Liver (tissue), 3 donors: ENCODE measurements at regions not wholly inside any gene's neighbourhood (a gene's known extent, or its start where the extent isn't known, plus 50 kb on each side); places are given as distances from the start of the nearest gene placed in this dataset.
"Not testable (repeated sequence)": the region's sequence is repeated elsewhere in the genome, so short reads cannot be mapped to it uniquely, and the experiment has no call there.

Experiments
- CTCF ChIP-seq: fragments of 150-350 bp; IDR thresholded peaks from 2 replicates; pipeline ENCODE4 v1.5.1; 2017; ENCODE audit warnings: improper control_type of control experiment, low read depth, low read length; ENCODE audit not compliant: missing input control
- EGR1 ChIP-seq, 2 donors: IDR thresholded peaks; 2 replicates each; pipeline ENCODE4 v1.6.1; 2016 to 2018; ENCODE audit warnings: antibody characterized with exemption in 2 of 2, low read depth in 2 of 2
- GABPA ChIP-seq, 2 donors: IDR thresholded peaks in 1 of 2; conservative IDR thresholded peaks in 1 of 2; 2 replicates each; pipeline ENCODE4 v1.6.1; 2016; ENCODE audit warnings: antibody characterized with exemption in 2 of 2, mild to moderate bottlenecking in 1 of 2, moderate library complexity in 1 of 2
- HNF4G ChIP-seq: IDR thresholded peaks from 2 replicates; pipeline ENCODE4 v1.6.1; 2016; ENCODE audit warnings: antibody characterized with exemption
- RAD21 ChIP-seq, 2 donors: IDR thresholded peaks; 2 replicates each; pipeline ENCODE4 v1.6.1; 2016; ENCODE audit warnings: antibody characterized with exemption in 2 of 2, mild to moderate bottlenecking in 2 of 2
- REST ChIP-seq: IDR thresholded peaks from 2 replicates; pipeline ENCODE4 v1.6.1; 2016; ENCODE audit warnings: antibody characterized with exemption, mild to moderate bottlenecking
- RXRA ChIP-seq, 2 donors: IDR thresholded peaks; 2 replicates each; pipeline ENCODE4 v1.6.1; 2017 to 2018; ENCODE audit warnings: antibody characterized with exemption in 2 of 2, mild to moderate bottlenecking in 1 of 2
- YY1 ChIP-seq: IDR thresholded peaks from 2 replicates; pipeline ENCODE4 v1.6.1; 2016; ENCODE audit warnings: antibody characterized with exemption, mild to moderate bottlenecking
- ZBTB33 ChIP-seq: IDR thresholded peaks from 2 replicates; pipeline ENCODE4 v1.6.1; 2016; ENCODE audit warnings: antibody characterized with exemption
- TF ChIP-seq, protein P1 (sequence below): IDR thresholded peaks from 2 replicates; pipeline ENCODE4 v1.6.1; 2016; ENCODE audit warnings: antibody characterized with exemption
- donor health status: healthy.
- donor health status: healthy.

- TF ChIP-seq GABPA (IDR thresholded peaks at IDR 0.05 in 1 of 2, conservative IDR thresholded peaks at IDR 0.05 in 1 of 2); CTCF; HNF4G; YY1; RXRA (IDR thresholded peaks at IDR 0.05); ZBTB33; EGR1 (IDR thresholded peaks at IDR 0.05; ENCODE audit: low read depth in 2 of 2); RAD21 (IDR thresholded peaks at IDR 0.05); REST: not testable (repeated sequence)
- TF ChIP-seq, protein P1, sequence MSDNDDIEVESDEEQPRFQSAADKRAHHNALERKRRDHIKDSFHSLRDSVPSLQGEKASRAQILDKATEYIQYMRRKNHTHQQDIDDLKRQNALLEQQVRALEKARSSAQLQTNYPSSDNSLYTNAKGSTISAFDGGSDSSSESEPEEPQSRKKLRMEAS, result not testable (repeated sequence)
Observed at GRCh38 chr6:57793398-57793762, 475.9 kb downstream of the PRIM2 start.
